ENCODE measurements at regions not wholly inside any gene's neighbourhood (a gene's known extent, or its start where the extent isn't known, plus 50 kb on each side); places are given as distances from the start of the nearest gene placed in this dataset.

DNA sequence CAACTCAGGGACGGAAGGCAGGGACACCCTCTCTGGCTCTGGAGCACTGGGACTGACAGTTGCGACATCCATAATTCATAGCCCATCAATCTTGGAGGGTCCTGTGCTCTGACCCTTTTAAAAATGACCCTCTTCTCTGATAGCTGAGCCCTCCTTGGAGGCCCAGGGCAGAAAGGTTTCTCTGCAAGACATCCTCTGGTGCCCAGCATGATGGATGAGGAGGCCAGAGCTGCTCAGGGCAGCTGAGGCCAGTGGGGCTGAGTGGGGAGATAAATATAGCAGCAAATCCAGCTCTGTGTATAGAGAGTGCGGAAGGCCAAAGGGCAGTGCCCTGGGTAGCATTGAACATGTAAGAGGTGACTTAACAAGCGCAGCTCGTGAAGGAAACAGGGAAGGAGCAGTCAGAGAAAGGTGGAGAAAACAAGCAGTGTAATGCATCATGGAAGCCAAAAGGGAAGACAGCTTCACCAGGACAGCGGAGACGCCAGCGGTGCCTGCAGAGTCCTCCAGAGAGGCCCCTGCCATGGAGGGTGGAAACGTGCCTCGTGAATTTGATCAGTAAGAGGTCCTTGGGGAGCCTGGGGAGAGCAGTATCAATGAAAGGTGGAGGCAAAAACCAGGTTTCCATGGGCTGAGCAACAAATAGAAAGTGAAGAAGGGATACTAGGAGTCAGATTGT, 50.4 kb upstream of the FMOD start:
- dilution Hi-C loops (cut with MboI; ENCODE audit: extremely low pct_ligation_motif_present, low sequenced_read_pairs) (no loop called here), intact Hi-C loops (cut with micrococcal nuclease) (no loop called here)
- Histone ChIP-seq H2AFZ (ENCODE audit: low read depth, low read length) (no peak overlapping the region), H3K27ac (ENCODE audit: insufficient read depth, low read depth, low read length) (no peak overlapping the region), H4K20me1 (replicated peaks; ENCODE audit: control insufficient read depth, extremely low read depth, insufficient read depth, low read length) (no peaks in the 10 kb centered on the region), H3K4me3 (replicated peaks in 1 of 3; ENCODE audit: insufficient read depth in 1 of 3, low read depth in 1 of 3, low read length in 3 of 3) (no peak overlapping the region), H3K79me2 (ENCODE audit: control insufficient read depth, insufficient read depth, low read length) (no peaks in the 10 kb centered on the region), H3K4me1 (ENCODE audit: control insufficient read depth, extremely low read depth, insufficient read depth, low read length) (peaks cover 6% of the 10 kb centered on the region), H3K9me1 (replicated peaks; ENCODE audit: control insufficient read depth, extremely low read depth, insufficient read depth, low read length) (no peaks in the 10 kb centered on the region), H3K4me2 (ENCODE audit: insufficient read depth, low read length) (no peak overlapping the region), H3K9ac (replicated peaks; ENCODE audit: extremely low read depth, insufficient read depth, low read length) (no peak overlapping the region), H3K36me3 (ENCODE audit: control insufficient read depth in 2 of 2, extremely low read depth in 1 of 2, insufficient read depth in 2 of 2, low read length in 2 of 2) (no peaks in the 10 kb centered on the region), H3K27me3 (ENCODE audit: control insufficient read depth in 2 of 2, insufficient read depth in 2 of 2, low read length in 2 of 2) (peaks cover 2 to 4% of the 10 kb centered on the region in 2 experiments), H3K9me3 (replicated peaks; ENCODE audit: control insufficient read depth, insufficient read depth, low read length) (no peaks in the 10 kb centered on the region)
- BruUV-seq (replicated peaks) = no TSS peak
- FAIRE-seq (no peak), DNase-seq (ENCODE audit: low read depth, low spot score) (no peak)
- TF ChIP-seq EZH2 (IDR thresholded peaks at IDR 0.05; ENCODE audit: borderline replicate concordance, low read depth, low read length, severe bottlenecking) (no peak), POLR2A (IDR thresholded peaks at IDR 0.05; ENCODE audit: low read depth, low read length) (no peak), JUN (IDR thresholded peaks at IDR 0.05; ENCODE audit: borderline replicate concordance, insufficient read depth, insufficient read length, low read depth) (no peak), MAX (IDR thresholded peaks at IDR 0.05; ENCODE audit: insufficient read depth, insufficient read length) (no peak), POLR2AphosphoS5 (IDR thresholded peaks at IDR 0.05; ENCODE audit: insufficient read depth, low read depth, low read length) (no peak), GATA2 (IDR thresholded peaks at IDR 0.05; ENCODE audit: insufficient read depth, insufficient read length, low read depth, low read length) (no peak), FOS (IDR thresholded peaks at IDR 0.05; ENCODE audit: borderline replicate concordance, insufficient read depth, low read length) (no peak), MYC (IDR thresholded peaks at IDR 0.05; ENCODE audit: low read depth, low read length) (no peak), CTCF (IDR thresholded peaks at IDR 0.05; ENCODE audit: extremely low read depth in 1 of 2, insufficient read depth in 1 of 2, low read depth in 1 of 2, low read length in 2 of 2) (no peak)
- CTCF ChIA-PET = interaction anchor here (0.8 kb wide), 1 partner anchor 20 kb away, joined by 3 read pairs; no protein-coding TSS in a partner anchor
- POLR2A ChIA-PET = no interaction called here

Data from endothelial cell of umbilical vein (primary cell).